ENCODE measurements at regions not wholly inside any gene's neighbourhood (a gene's known extent, or its start where the extent isn't known, plus 50 kb on each side); places are given as distances from the start of the nearest gene placed in this dataset.
"Not testable (repeated sequence)": the region's sequence is repeated elsewhere in the genome, so short reads cannot be mapped to it uniquely, and the experiment has no call there.

DNA sequence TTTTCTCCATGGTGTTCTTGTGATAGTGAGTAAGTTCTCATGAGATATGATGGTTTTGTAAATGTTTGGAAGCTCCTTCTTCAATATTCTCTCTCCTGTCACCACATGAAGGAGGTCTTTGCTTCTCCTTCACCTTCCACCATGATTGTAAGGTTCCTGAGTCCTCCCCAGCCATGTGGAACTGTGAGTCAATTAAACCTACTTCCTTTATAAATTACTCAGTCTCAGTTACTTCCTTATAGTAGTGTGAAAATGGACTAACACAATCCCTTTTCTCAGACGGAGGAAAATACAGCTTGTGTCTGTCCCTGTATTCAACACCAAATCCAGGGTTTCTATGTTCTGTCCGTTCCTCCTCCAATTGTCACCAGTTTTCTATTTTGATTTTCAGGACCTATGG lies 181.0 kb downstream of the ALDH8A1 start:
- Mint-ChIP-seq H3K9me3 (peaks cover 2% of the 10 kb centered on the region), H3K36me3 (no peaks in the 10 kb centered on the region), H3K4me3 (no peak overlapping the region), H3K4me1 (no peaks in the 10 kb centered on the region), H3K27ac (no peak overlapping the region), H3K27me3 (peaks cover 4% of the 10 kb centered on the region)
- no peak for DNase-seq

- peaks cover 3% of the 10 kb centered on the region for H3K9me3 Mint-ChIP-seq
- peaks cover 4% of the 10 kb centered on the region for H3K27me3 Mint-ChIP-seq
- H3K4me3 Mint-ChIP-seq: no peak overlapping the region
- no peak overlapping the region for H3K27ac Mint-ChIP-seq
- no peaks in the 10 kb centered on the region for H3K36me3 Mint-ChIP-seq
- H3K4me1 Mint-ChIP-seq: no peaks in the 10 kb centered on the region
- DNase-seq: no peak
Measured at GRCh38 chr6:134766497-134766896, 183.4 kb downstream of the ALDH8A1 start.

- H3K4me1 Mint-ChIP-seq: no peaks in the 10 kb centered on the region
- no peak overlapping the region for H3K27ac Mint-ChIP-seq
- peaks cover 4% of the 10 kb centered on the region for H3K27me3 Mint-ChIP-seq
- peaks cover 3% of the 10 kb centered on the region for H3K9me3 Mint-ChIP-seq
- H3K4me3 Mint-ChIP-seq: no peak overlapping the region
- DNase-seq: no peak
- H3K36me3 Mint-ChIP-seq: no peaks in the 10 kb centered on the region
Measured at GRCh38 chr6:134764741-134765140, 185.2 kb downstream of the ALDH8A1 start.

- not testable (repeated sequence) for H3K36me3 Mint-ChIP-seq, DNase-seq, H3K4me1 Mint-ChIP-seq, H3K4me3 Mint-ChIP-seq, H3K27ac Mint-ChIP-seq, H3K9me3 Mint-ChIP-seq, H3K27me3 Mint-ChIP-seq
Measured at GRCh38 chr6:134763575-134763974, 186.3 kb downstream of the ALDH8A1 start.

DNA sequence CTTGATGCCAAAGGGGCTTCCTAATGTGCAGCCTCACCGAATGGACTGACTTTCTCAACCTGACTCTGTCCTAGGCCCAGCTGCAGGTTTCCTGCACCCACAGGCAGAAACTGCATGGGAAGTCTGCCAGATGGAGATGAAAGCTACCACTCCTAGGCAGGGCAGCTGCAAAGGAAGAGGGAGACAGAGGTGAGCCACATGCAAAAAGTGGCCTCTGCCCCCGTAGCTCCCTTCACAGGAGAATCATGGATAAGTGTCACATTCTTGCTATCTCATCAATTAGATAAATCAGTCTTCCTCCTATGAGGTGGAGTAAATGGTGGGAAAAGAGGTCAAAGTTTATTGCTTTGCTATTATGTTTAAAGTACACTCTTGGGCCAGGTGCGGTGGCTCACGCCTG lies 191.3 kb downstream of the ALDH8A1 start:
- Mint-ChIP-seq H3K9me3 (no peaks in the 10 kb centered on the region), H3K4me3 (no peak overlapping the region)
- DNase-seq: no peak

GRCh38 chr6:134757911-134758361 lies 192.0 kb downstream of the ALDH8A1 start:
- Mint-ChIP-seq H3K9me3 (no peaks in the 10 kb centered on the region), H3K4me1 (no peaks in the 10 kb centered on the region), H3K27ac (no peak overlapping the region), H3K4me3 (no peak overlapping the region), H3K36me3 (no peaks in the 10 kb centered on the region), H3K27me3 (peaks cover 5% of the 10 kb centered on the region)
- no peak for DNase-seq

More for the DNA sequence above, 191.3 kb downstream of the ALDH8A1 start:
- Mint-ChIP-seq H3K27me3 (no peaks in the 10 kb centered on the region), H3K4me1 (no peaks in the 10 kb centered on the region), H3K27ac (no peak overlapping the region), H3K36me3 (no peaks in the 10 kb centered on the region)

GRCh38 chr6:134756374-134757025 lies 193.4 kb downstream of the ALDH8A1 start:
- H3K27ac Mint-ChIP-seq: no peak overlapping the region
- H3K4me3 Mint-ChIP-seq: no peak overlapping the region
- H3K27me3 Mint-ChIP-seq: peaks cover 6% of the 10 kb centered on the region
- H3K36me3 Mint-ChIP-seq: no peaks in the 10 kb centered on the region
- DNase-seq: no peak
- no peaks in the 10 kb centered on the region for H3K4me1 Mint-ChIP-seq
- H3K9me3 Mint-ChIP-seq: no peaks in the 10 kb centered on the region

DNA sequence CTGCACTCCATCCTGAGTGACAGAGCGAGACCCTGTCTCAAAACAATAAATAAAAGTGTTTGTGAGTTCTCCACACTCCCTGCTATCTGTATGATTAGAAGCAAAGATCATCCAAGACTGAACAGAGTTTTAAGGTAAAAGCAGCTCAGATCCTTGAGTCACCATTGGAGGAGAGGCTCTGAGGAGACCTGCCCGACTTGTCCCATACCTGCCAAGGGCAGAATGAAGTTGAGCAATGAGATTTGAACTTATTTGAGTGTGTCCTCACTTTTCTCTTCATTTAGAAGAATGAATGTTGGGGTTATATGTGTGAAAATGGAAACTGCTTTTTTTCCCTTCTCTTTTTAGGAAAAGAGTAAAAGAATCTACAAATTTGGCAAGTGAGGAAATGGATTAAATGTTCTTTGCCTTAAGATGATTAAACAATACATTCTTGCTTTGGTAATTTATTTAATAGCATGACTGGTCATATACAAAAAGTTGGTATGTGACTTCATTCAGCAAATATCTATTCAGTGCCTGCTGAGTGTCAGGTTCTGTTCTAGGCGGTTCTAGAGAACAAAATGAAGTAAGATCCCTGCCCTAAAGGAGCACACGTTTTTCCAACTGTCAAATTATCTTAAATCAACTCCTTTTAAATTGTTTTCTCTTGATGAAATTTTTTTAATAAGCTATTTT lies 195.7 kb downstream of the ALDH8A1 start:
- Mint-ChIP-seq H3K9me3 (no peaks in the 10 kb centered on the region), H3K36me3 (no peaks in the 10 kb centered on the region), H3K4me3 (no peak overlapping the region), H3K27ac (no peak overlapping the region), H3K4me1 (no peaks in the 10 kb centered on the region), H3K27me3 (peaks cover 10% of the 10 kb centered on the region)
- DNase-seq: no peak

DNA sequence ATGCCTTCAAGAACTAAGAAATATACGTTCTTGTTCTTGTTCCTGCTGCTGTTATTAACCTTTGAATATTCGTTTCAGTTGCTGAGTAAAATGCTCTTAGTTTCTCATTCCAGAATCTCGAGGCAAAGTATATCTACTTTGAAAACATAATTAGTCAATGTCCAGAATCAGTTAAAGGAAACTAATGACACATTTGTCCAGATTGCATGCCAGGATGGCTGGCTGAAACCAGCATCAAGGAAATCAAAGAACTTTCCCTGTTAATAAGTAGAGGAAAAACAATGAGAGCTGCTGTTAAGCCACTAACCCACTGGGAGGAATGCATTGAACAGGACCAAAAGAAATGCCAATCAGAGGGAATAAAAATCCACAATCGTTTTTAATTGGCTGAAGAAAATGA lies 196.9 kb downstream of the ALDH8A1 start:
- DNase-seq: no peak
- H3K9me3 Mint-ChIP-seq: no peaks in the 10 kb centered on the region
- peaks cover 10% of the 10 kb centered on the region for H3K27me3 Mint-ChIP-seq
- no peaks in the 10 kb centered on the region for H3K36me3 Mint-ChIP-seq
- no peaks in the 10 kb centered on the region for H3K4me1 Mint-ChIP-seq
- no peak overlapping the region for H3K4me3 Mint-ChIP-seq
- no peak overlapping the region for H3K27ac Mint-ChIP-seq

GRCh38 chr6:134752445-134752844 lies 197.5 kb downstream of the ALDH8A1 start:
- H3K27ac Mint-ChIP-seq: no peak overlapping the region
- H3K4me1 Mint-ChIP-seq: no peaks in the 10 kb centered on the region
- no peak for DNase-seq
- H3K36me3 Mint-ChIP-seq: no peaks in the 10 kb centered on the region
- H3K27me3 Mint-ChIP-seq: peaks cover 10% of the 10 kb centered on the region
- H3K4me3 Mint-ChIP-seq: no peak overlapping the region
- H3K9me3 Mint-ChIP-seq: no peaks in the 10 kb centered on the region

DNA sequence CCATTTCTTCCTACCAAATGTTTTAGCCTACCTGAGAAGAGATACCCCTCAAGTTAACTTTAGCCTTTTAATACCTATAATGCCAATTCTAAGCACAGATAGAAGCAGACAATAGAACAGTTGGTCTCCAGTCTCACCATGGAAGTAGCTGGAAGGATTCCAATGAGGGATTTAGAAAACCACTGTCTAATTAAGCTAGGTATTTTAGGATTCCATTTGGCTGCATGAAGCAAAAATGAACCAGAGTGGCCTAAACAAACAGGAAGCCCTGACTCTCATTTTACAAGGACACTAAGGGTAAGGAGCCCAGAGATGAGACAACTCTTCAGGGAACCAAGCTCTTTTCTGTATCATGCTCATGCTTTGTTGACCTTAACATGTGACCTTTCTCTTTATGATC lies 199.2 kb downstream of the ALDH8A1 start:
- Mint-ChIP-seq H3K4me1 (no peaks in the 10 kb centered on the region), H3K9me3 (no peaks in the 10 kb centered on the region), H3K4me3 (no peak overlapping the region), H3K27ac (no peak overlapping the region), H3K36me3 (no peaks in the 10 kb centered on the region), H3K27me3 (peaks cover 12% of the 10 kb centered on the region)
- DNase-seq: no peak

- peaks cover 22% of the 10 kb centered on the region for H3K27me3 Mint-ChIP-seq
- no peak overlapping the region for H3K4me3 Mint-ChIP-seq
- no peaks in the 10 kb centered on the region for H3K36me3 Mint-ChIP-seq
- no peaks in the 10 kb centered on the region for H3K9me3 Mint-ChIP-seq
- no peaks in the 10 kb centered on the region for H3K4me1 Mint-ChIP-seq
- H3K27ac Mint-ChIP-seq: no peak overlapping the region
- no peak for DNase-seq
Measured at GRCh38 chr6:134748484-134748883, 201.4 kb downstream of the ALDH8A1 start.

DNA sequence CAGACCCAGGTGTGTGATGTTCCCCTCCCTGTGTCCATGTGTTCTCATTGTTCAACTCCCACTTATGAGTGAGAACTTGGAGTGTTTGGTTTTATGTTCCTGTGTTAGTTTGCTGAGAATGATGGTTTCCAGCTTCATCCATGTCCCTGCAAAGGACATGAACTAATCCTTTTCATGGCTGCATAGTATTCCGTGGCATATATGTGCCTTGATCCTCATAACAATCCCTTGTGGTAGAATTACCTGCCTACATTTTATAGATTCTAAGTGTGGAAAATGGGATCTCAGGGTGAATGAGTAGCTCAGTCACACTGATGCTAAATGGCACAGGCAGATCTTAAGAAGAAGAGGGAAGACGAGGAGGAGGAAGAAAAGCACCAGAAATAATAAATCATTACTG lies 202.7 kb downstream of the ALDH8A1 start:
- H3K9me3 Mint-ChIP-seq, H3K36me3 Mint-ChIP-seq, DNase-seq, H3K27ac Mint-ChIP-seq, H3K4me3 Mint-ChIP-seq, H3K4me1 Mint-ChIP-seq: not testable (repeated sequence)
- H3K27me3 Mint-ChIP-seq: peaks cover 16% of the 10 kb centered on the region

DNA sequence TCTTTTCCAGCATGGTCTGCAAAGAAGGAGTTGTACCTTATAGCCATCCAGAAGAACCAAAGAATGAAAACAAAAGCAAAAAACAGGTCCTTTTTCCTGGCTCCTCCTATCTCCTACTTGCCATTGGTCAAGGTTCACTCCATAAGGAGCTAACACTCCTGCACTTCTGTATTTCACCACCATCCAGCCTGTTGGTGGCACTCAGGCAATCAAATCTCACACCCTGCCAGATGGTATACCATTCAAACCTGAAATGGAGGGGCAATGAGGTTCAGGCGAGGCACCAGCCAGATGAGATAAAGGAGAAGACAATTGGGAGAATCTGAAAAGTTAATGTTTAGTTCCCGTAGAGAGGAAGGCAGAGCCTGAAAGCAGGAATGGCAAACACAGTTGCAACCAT lies 203.8 kb downstream of the ALDH8A1 start:
- no peak for DNase-seq
- no peak overlapping the region for H3K4me3 Mint-ChIP-seq
- H3K36me3 Mint-ChIP-seq: no peaks in the 10 kb centered on the region
- H3K27ac Mint-ChIP-seq: no peak overlapping the region
- peaks cover 16% of the 10 kb centered on the region for H3K27me3 Mint-ChIP-seq
- H3K9me3 Mint-ChIP-seq: no peaks in the 10 kb centered on the region
- no peaks in the 10 kb centered on the region for H3K4me1 Mint-ChIP-seq

GRCh38 chr6:134745192-134745591 lies 204.7 kb downstream of the ALDH8A1 start:
- H3K27me3 Mint-ChIP-seq: peaks cover 20% of the 10 kb centered on the region
- DNase-seq, H3K36me3 Mint-ChIP-seq, H3K4me1 Mint-ChIP-seq, H3K27ac Mint-ChIP-seq, H3K9me3 Mint-ChIP-seq, H3K4me3 Mint-ChIP-seq: not testable (repeated sequence)

- Mint-ChIP-seq H3K4me3 (no peak overlapping the region), H3K4me1 (no peaks in the 10 kb centered on the region), H3K27me3 (peaks cover 16% of the 10 kb centered on the region), H3K36me3 (no peaks in the 10 kb centered on the region), H3K27ac (no peak overlapping the region), H3K9me3 (no peaks in the 10 kb centered on the region)
- no peak for DNase-seq
Measured at GRCh38 chr6:134744301-134744700, 205.6 kb downstream of the ALDH8A1 start.
